ENCODE measurements at regions not wholly inside any gene's neighbourhood (a gene's known extent, or its start where the extent isn't known, plus 50 kb on each side); places are given as distances from the start of the nearest gene placed in this dataset.

GRCh38 chr7:119696336-119696735, 576.6 kb upstream of the KCND2 start:
- TF ChIP-seq CTCF (IDR thresholded peaks at IDR 0.05) (no peak), POLR2A (IDR thresholded peaks at IDR 0.05) (no peak)

Measured in breast epithelium (tissue), 3 donors.